ENCODE measurements at regions not wholly inside any gene's neighbourhood (a gene's known extent, or its start where the extent isn't known, plus 50 kb on each side); places are given as distances from the start of the nearest gene placed in this dataset.

DNA sequence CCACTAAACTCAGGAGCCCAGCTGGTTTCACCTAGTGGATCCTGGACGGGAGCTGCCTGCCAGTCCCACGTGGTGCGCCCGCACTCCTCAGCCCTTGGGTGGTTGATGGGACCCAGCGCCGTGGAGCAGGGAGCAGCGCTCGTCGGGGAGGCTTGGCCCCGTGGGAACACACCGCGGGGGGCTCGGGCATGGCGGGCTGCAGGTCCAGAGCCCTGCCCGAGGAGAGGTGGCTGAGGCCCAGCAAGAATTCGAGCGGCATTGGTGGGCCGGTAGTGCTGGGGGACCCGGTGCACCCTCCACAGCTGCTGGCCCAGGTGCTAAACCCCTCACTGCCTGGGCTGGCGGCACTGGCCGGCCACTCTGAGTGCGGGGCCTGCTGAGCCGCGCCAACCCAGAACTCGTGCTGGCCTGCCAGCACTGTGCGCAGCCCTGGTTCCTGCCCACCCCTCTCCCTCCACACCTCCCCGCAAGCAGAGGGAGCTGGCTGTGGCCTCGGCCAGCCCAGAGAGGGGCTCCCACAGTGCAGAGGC lies 137.3 kb downstream of the TRIB2 start:
- TF ChIP-seq, protein P1, sequence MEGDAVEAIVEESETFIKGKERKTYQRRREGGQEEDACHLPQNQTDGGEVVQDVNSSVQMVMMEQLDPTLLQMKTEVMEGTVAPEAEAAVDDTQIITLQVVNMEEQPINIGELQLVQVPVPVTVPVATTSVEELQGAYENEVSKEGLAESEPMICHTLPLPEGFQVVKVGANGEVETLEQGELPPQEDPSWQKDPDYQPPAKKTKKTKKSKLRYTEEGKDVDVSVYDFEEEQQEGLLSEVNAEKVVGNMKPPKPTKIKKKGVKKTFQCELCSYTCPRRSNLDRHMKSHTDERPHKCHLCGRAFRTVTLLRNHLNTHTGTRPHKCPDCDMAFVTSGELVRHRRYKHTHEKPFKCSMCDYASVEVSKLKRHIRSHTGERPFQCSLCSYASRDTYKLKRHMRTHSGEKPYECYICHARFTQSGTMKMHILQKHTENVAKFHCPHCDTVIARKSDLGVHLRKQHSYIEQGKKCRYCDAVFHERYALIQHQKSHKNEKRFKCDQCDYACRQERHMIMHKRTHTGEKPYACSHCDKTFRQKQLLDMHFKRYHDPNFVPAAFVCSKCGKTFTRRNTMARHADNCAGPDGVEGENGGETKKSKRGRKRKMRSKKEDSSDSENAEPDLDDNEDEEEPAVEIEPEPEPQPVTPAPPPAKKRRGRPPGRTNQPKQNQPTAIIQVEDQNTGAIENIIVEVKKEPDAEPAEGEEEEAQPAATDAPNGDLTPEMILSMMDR (IDR thresholded peaks at IDR 0.05), result no peak
- no peak for TF ChIP-seq POLR2A (IDR thresholded peaks at IDR 0.05)

All from right lobe of liver (tissue), 4 donors.